Glomerular visceral epithelial cell (primary cell): ENCODE measurements at regions not wholly inside any gene's neighbourhood (a gene's known extent, or its start where the extent isn't known, plus 50 kb on each side); places are given as distances from the start of the nearest gene placed in this dataset.
A peak's percentile ranks its signal among the peaks of the same experiment; 100 is the strongest.

Experiments
- DNase-seq: peaks from one replicate; pipeline ENCODE4 v3.0.0-alpha.2; 2016; ENCODE audit errors: extremely low spot score

DNA sequence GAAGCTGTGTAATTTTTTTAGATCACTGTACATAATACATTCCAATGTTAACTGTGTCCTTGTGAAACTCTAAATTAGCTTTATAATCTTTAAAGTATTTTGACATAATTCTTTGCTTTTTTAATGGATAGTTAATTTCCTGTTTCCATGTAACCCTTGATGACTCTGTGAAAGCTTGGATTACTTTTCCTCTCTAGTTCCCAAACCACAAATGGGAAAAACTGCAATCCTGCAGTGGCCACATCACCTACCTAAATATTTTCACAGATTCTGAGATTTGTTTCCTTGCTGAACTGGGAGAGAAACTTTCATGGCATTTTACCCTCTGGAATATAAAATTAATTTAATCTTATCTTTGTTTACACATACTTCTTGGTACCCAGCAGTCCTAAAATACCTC, 161.6 kb upstream of the CCDC68 start:
- DNase-seq: no peak

DNA sequence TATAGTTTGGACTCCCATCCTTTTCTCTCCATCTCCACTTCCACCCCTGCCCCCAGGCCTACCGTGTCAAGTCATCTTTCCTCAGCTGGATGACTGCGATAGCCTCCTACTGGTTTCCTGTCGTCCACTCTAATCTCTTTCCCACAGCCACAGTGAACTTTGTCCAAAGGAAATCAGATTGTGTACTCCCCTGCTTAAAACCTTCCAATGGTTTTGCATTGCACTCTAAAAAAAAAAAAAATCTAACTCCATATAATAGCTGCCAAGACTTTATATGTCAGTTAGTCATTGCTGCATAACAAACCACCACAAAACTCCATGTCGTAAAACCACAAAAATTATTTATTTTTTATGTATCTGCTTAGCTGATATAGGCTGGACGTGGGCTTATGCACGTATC, 160.2 kb upstream of the CCDC68 start:
- no peak for DNase-seq

GRCh38 chr18:55119016-55119415, 159.8 kb upstream of the CCDC68 start:
- DNase-seq: no peak

DNA sequence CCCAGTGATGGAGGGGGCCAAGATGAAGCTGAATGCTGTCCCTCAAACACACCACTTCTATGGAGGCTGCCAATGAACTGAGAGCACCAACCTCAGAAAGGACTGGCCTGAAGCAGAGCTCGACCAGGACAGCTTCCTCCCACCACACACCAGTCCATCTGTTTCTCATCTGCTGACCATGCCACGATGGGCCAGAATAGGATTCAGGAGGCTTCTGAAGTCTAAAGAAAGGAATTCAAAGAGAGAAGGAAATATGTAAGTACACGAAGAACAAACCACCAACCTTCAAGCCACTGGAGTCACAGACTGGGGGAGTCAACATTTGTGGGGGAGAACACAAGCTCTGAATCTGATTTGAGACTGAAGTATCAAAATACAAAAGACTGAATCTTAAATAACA, 157.6 kb upstream of the CCDC68 start:
- DNase-seq: no peak

- peak; percentile 7 for DNase-seq
Observed at GRCh38 chr18:55115606-55116005, 156.3 kb upstream of the CCDC68 start.

DNA sequence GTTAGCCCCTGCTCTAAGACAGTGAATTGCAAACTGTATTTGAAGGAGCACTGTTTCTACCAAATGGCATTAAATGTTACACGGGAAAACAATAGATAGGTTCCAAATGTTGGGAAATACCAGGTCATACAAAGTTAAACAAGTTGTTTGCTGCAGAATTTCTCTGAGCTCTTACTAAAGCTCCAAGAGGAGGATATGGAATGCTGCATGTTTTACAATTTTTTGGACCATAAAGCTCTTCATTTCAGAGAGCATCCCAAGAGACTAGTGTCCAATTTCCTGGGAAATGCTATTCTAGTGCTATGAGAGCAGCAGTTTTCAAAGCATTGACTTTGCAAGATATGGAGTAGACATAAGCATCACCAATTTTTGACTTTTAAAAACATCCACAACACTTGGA, 155.6 kb upstream of the CCDC68 start:
- DNase-seq: no peak

DNA sequence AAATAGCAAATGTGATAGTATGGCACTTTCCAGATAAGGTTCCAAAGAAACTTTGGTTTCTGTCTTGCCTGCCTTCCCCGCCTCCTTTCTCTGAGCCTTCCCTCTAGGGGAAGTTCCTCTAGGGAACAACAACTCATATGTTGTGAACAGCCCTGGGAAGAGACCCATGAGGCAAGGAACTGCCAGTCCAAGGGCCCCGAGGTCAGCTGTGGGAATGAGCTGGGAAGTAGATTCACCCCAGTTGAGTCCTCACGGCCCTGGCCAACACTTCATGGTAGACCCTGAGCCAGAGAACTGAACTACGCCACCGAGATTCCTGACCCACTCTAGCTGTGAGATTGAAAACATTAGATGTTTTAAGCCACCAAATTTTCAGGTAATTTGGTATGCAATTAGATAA, 154.5 kb upstream of the CCDC68 start:
- no peak for DNase-seq

DNA sequence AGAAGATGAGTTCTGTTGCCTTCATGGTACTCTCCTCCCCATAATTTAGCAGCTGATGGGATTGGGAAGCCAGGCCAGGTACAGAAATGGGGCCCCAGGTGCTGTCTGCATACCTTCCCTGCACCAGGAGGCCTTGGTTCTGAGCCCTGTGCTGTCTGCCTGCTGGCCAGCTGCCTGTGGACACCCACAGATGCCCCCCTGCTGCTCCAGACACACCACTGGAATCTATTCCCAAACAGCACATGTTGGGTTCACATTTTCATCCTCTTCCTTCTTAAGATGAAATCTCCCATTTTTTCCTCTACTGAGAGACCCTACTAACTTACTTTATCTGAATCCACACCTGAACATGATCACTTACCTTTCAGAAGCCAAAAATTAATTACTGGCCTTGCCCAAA, 152.0 kb upstream of the CCDC68 start:
- DNase-seq: no peak

DNA sequence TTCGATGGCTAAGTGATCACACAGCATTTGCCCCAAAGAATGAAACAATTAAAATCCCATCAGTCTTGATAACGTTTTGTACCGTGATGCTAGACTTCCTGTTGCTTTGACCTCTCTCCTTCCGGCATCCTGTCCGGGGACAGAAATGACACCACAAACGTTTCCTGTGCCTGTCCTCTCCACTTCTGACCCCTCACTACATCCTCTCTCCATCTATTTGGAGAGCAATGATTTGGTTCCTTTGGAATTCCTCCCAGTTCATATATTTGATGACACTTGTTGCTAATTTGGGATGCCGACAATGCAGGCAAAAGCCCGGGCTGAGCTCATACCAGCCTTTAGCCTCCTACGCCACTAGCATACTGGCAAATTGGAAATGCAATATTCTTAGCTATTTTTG, 151.2 kb upstream of the CCDC68 start:
- no peak for DNase-seq

- no peak for DNase-seq
Observed at GRCh38 chr18:55109818-55110414, 150.7 kb upstream of the CCDC68 start.

- no peak for DNase-seq
Observed at GRCh38 chr18:55106906-55107305, 147.6 kb upstream of the CCDC68 start.

GRCh38 chr18:55106466-55106865, 147.2 kb upstream of the CCDC68 start:
- DNase-seq: no peak

GRCh38 chr18:55105873-55106272, 146.6 kb upstream of the CCDC68 start:
- no peak for DNase-seq

DNA sequence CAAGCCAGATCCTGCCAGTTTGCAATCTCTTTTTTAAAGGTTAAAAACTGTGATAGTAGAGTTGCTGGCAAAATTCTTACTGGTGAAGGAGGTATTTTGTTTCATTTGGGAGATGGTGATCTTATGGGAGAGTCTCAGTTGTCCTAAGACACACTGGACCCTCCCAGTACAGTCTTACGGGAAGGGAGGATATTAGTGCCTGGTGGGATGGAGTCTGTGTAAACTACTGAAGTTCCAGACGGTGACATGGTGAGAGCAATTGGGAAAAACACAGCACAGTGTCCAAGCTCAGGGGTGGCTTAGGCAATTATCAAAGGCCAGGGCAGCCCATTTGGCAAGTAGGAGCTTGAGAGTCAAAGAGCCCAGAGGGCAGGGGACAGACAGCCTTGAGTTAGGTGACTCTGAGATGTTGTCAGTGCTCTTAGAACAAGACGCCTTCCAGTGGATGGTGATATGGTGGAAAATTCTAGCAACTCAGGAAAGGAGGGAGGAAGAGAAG, 143.7 kb upstream of the CCDC68 start:
- no peak for DNase-seq

DNA sequence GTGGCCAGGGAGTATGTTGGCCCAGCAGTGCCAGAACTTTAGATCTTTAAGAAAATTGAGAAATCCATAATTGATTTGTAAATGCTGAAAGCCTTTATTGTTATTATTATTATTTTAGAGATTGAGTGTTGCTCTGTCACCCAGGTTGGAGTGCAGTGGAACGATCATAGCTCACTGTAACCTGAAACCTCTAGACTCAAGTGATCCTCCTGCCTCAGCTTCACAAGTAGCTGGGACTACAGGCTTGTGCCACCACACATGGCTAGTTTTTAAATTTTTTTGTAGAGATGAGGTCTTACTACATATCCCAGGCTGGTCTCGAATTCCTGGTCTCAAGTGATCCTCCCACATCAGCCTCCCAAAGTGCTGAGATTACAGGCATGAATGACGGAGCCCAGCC, 143.2 kb upstream of the CCDC68 start:
- no peak for DNase-seq

DNA sequence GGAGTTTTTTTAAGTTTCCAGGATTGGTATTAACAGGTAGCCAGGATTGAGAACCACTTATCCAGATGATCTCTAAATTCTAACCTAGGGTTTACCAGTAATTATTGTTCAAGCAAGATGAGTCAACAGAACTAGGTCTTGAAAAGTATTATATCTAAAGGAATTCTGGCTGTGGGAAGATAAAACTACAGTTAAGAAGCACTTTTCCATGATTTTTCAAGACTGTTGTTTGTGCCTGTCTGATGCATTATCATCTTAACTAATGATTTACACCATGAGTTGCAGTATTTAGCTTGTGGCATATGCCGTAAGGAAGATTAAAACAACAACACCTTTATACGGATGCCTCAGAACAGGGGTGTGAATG, 142.2 kb upstream of the CCDC68 start:
- DNase-seq: no peak

DNA sequence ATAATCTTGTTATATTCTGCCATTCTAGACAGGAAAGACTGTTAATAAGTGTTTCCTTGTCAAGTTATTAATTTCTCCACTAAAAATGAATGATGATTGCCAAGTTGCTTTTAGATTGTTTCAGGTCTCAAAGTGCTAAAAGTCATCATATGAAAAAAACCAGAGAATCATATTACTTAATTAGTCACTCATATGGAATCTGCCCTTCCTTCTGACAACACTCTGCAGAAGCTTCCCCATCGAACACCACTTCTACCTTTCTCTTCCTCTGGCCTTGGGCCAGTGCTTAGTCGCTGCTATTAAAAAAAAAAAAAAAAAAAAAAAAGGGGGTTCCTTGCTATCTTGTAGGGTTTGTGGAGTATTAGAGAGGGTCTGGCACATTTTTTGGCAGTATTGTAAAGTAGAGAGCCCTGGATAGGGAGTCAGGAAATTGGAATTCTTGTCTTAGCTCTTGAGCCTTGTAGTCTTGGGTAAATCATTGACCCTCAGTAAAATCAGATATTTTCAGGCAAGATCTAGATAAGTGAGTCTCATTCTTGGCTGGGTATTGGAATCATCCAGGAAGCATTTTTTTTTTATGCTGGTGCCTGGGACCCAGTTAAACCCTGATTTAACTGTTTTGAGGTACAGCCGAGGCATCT, 141.7 kb upstream of the CCDC68 start:
- DNase-seq: peak; percentile 78

- DNase-seq: peak; percentile 24
Observed at GRCh38 chr18:55097456-55098170, 138.4 kb upstream of the CCDC68 start.

DNA sequence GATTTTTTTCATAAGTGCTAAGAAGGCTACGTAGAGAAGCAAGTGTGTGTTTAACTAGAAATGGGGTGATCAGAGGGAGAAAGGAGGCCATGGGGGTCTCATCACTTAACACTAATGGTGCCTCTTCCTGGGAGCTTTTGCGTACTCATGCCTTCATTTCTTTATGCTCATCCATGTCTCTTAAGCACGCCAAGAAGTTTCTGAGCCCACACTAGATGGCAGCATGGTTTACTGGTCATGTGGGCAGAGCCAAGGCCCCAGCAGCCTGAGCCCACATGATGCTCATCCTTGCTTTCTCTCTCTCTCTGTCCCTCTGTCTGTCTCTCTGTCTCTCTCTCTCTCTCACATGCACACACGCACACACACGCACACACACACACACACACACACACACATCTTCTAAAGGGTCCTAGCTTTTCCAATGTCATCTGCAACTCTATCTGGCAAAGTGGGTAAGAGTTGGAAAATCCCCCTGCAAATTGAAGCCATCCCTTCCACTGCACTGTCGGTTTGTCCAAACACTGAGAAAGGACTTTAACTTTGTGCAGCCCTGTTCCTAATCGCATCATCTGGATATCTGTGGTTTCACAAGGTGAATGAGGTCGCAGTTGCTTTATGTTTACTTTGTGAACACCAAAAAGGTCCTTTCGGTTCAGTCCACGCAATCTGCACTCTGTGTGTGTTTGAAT, 137.1 kb upstream of the CCDC68 start:
- DNase-seq: peak; percentile 69

DNA sequence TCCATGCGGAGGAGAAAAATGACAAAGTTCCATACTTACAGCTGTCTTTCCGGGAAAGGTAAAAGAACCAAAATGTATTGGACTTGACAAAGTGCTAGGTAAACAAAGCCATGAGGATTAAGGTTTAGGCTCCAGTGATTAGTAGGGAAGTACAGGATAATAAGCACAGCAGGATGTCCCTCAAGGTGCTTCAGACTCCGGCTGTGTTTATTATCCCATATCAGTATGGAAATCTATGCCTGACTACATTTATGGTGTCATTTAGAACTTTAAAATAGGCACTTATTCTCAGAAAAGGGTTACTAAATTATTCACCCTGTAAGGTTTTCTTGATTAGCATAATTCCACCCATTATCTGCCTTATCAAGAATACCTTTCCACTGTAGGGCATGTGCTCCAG, 136.3 kb upstream of the CCDC68 start:
- DNase-seq: no peak

DNA sequence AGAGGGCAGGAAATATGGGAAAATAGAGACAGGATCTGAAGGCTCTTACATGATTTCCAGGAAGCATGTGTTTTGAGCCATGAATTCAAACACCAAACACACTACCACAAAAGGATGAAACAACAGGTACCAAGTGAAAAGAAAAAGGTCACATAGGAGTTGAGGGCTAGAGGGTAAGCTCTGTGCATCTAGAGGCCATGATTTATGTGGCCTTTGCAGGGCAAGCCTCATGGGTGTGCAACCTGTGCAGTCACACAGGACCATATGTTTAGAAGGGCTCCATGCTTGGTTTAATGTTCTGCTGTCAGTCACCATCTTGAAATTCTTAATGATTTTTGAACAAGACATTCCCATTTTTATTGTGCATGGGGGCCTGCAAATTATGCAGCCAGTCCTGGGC, 134.5 kb upstream of the CCDC68 start:
- no peak for DNase-seq

GRCh38 chr18:55093295-55093694, 134.0 kb upstream of the CCDC68 start:
- no peak for DNase-seq

DNA sequence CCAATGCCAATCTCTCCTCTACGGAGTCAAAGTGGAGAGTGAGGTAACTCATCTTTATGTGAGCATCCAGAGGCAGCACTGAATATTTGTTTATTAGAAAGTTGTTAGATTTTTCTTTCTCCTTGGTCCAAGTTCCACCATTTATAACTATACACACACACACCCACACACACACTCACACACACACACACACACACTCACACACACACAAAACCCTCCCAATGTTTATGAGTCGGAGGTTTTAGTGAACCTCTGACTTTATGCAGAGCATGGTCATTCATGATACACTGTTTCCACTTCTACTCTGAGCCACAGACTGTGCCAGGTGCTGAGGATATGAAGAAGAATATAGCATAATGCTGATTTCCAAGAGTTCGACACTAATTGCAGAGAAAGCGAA, 132.9 kb upstream of the CCDC68 start:
- no peak for DNase-seq
